ENCODE measurements at regions not wholly inside any gene's neighbourhood (a gene's known extent, or its start where the extent isn't known, plus 50 kb on each side); places are given as distances from the start of the nearest gene placed in this dataset.

- TF ChIP-seq CTCF (IDR thresholded peaks at IDR 0.05) (no peak), POLR2A (IDR thresholded peaks at IDR 0.05) (no peak)
Observed at GRCh38 chr2:145394181-145394580, 874.3 kb upstream of the ZEB2 start.
